SIG-M5 treated with dmso at 0.1 percent for 504 hours (cell line): ENCODE measurements at regions not wholly inside any gene's neighbourhood (a gene's known extent, or its start where the extent isn't known, plus 50 kb on each side); places are given as distances from the start of the nearest gene placed in this dataset.
"Not testable (repeated sequence)": the region's sequence is repeated elsewhere in the genome, so short reads cannot be mapped to it uniquely, and the experiment has no call there.

Experiments
- DNase-seq: peaks from one replicate; lab custom pipeline; 2025; ENCODE audit not compliant: unreplicated experiment; lab: John Stamatoyannopoulos, UW

GRCh38 chr1:112855152-112855828, 100.7 kb downstream of the SLC16A1 start:
- DNase-seq = no peak

- not testable (repeated sequence) for DNase-seq
These were observed 101.5 kb downstream of the SLC16A1 start for GRCh38 chr1:112854368-112854984.

- not testable (repeated sequence) for DNase-seq
These were observed 102.1 kb downstream of the SLC16A1 start for GRCh38 chr1:112853915-112854314.

- DNase-seq = no peak
These were observed 103.1 kb downstream of the SLC16A1 start for GRCh38 chr1:112852934-112853333.

GRCh38 chr1:112852276-112852675, 103.7 kb downstream of the SLC16A1 start:
- DNase-seq = no peak

GRCh38 chr1:112850034-112850757, 105.8 kb downstream of the SLC16A1 start:
- no peak for DNase-seq

DNA sequence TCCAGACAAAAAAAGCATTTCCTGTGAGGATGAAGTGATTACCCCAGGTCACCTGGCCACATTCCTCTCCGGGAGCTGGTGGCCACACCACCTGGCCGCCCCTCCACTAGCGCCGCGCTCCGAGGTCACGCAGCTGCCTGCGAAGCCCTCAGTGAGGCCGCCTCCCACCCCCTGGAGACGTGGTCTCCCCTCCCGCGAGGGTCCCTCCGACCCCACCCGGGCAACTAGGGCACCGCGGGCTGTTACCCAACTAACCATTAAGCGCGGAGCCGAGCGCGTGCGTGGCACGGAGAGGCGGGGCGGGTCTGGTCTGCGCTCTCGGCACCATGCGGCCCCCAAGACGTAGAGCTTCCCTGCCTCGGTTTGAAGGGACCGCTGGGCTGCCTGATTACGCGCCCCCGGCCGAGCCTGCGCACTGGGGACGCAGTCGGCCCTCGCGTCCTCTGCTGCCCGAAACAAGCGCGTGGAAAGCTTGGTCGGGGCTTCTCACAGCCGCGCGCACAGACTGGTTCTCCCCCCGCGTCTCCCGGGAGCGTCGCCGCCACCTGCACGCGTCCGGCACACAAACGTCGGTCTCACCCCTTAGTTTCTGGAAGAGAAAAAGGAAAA, 106.5 kb downstream of the SLC16A1 start:
- no peak for DNase-seq

GRCh38 chr1:112841825-112842224, 114.2 kb downstream of the SLC16A1 start:
- peak; percentile 88 for DNase-seq

DNA sequence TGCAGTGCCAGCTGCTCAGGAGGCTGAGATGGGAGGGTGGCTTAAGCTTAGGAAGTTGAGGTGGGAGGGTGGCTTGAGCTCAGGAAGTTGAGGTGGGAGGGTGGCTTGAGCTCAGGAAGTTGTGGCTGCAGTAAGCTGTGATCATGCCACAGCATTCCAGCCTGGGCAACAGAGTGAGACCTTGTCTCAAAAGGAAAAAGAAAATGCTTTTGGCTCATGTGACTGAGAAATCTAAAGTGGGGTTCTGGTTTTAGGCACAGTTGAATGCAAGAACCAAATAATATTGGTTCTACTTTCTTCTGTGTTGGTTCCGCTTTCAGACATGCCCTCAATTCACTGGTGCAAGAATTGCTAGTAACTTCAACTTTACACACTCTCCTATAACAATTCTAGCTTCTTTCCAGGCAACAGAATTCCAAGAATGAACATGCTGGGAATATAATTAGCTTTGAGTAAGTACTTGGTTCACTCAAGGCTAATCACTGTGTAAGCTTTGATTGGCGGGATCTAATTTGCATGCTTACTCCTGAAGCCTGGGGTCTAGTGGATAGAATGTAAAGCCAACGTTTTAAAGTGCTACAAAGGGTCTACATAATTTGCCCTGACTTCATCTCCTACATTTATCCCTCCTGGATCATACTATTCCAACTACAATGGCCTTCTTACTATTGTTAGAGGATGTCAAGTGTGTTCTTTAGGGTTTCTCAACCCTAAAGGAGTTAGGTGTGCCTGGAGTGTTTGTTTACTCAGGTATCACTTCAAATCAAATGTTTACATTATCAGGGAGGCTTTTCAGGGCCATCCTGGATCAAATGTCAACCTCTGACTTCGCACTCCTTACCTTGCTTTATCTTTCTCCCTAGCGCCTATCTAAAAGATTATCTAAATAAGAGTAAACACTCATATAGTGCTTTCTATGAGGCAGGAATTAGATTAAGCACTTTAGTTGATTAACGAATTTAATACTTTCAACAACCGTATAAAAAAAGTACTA, 115.1 kb downstream of the SLC16A1 start:
- DNase-seq = peak; percentile 35

GRCh38 chr1:112836642-112837041, 119.4 kb downstream of the SLC16A1 start:
- no peak for DNase-seq

DNA sequence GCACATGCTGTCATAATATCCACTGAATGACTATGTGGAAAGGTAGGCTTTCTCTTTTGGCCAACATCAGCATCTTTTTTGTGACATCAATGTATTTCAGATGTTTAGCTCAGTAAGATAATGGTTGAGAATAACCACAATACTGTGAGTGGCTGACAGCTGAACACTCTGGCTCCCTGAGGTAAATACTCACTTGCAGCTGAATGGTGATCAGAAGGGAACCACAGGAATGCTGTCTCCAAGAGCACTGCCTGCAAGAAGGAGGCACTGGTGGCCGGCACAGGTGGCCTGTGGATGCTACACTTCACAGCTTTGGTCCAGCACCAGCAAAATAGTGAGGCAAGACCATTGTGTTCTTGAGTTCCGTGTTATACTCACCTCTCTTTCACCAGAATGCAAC, 118.7 kb upstream of the PPM1J start:
- DNase-seq = no peak

DNA sequence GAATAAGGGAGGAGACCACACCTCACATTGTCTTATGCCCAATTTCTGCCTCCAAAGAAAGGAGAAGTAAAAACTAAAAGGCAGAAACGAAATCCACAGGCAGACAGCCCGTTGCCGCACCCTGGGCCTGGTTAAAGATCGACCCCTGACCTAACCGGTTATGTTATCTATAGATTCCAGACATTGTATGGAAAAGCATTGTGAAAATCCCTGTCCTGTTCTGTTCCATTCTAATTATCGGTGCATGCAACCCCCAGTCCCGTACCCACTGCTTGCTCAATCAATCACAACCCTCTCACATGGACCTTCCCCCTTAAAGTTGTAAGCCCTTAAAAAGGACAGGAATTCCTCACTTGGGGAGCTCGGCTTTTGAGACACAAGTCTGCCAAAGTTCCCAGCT, 117.1 kb upstream of the PPM1J start:
- not testable (repeated sequence) for DNase-seq

DNA sequence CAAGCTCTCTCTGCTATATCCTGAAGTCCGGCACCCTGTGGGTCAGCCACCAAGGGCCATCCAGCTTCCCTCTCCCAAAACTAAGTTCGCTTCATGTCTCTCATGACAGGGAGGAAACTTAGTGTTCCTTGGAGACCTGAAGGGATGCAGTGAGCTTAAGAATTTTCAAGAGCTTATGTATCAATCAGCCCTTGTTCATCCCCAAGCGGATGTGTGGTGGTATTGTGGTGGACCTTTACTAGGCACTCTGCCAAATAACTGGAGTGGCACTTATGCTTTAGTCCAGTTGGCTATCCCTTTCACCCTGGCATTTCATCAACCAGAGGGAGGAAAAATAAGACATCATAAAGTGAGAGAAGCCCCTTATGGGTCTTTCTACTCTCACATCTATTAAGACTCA, 114.6 kb upstream of the PPM1J start:
- DNase-seq = not testable (repeated sequence)

- DNase-seq = no peak
These were observed 113.6 kb upstream of the PPM1J start for GRCh38 chr1:112828716-112829115.

DNA sequence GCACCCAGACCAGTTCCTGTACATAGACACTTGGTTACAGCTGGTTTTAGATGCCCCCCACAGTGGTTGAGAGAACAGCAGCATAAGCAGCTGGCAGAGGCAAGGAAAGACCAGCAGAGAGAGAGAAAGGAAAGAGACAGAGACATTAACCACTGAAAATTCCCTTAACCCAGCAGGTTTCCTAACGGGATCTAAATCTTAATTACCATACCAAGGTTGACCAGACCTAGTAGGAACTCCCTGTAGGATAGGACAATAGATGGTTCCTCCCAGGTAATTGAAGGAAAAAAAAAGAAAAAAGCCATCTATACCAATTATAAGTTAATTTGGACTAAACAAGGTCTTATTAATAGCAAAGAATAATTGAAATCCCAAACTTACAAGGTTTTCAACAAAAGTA, 112.3 kb upstream of the PPM1J start:
- not testable (repeated sequence) for DNase-seq

- DNase-seq = no peak
These were observed 111.2 kb upstream of the PPM1J start for GRCh38 chr1:112826217-112826944.

DNA sequence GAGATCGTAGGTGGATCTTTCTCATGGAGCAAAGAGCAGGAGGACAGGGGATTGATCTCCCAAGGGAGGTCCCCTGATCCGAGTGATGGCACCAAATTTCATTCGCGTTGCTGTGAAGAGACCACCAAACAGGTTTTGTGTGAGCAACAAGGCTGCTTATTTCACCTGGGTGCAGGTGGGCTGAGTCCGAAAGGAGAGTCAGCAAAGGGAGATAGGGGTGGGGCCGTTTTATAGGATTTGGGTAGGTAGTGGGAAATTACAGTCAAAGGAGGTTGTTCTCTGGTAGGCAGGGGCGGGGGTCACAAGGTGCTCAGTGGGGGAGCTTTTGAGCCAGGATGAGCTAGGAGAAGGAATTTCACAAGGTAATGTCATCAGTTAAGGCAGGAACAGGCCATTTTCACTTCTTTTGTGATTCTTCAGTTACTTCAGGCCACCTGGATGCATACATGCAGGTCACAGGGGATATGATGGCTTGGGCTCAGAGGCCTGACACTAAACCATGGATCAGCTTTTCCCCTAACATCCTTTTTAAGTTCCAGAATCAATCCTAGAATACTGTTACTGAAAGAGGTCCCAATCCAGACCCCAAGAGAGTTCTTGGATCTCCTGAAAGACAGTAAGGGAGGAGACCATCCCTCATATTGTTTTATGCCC, 110.6 kb upstream of the PPM1J start:
- not testable (repeated sequence) for DNase-seq

- not testable (repeated sequence) for DNase-seq
These were observed 109.9 kb upstream of the PPM1J start for GRCh38 chr1:112825075-112825474.

DNA sequence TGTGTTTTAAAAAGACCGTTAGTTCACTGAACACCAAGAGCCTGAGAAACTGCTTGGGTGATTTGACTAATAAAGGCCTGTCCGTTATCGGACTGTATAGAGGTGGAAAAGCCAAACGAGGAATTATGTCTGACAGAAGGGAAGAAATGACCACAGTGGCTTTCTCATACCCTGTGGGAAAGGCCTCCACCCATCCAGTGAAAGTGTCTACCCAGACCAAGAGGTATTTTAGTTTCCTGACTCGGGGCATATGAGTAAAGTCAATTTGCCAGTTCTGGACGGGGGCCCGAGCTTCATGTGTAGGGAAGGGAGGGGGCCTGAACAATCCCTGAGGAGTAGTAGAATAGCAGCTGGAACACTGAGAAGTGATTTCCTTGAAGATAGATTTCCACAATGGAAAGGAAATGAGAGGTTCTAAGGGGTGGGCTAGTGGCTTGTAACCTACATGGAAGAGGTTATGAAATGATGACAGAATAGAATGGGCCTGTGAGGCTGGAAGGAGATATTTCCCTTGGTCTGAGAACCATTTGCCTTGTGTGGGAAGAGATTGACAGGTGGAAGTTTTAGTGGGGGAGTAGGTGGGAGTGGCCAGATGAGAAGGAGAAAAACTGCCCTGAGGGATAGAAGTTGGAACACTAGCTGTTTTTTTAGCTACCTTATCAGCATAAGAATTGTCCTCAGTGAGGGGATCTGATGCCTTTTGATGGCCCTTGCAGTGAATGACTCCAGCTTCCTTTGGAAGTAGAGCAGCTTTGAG, 106.4 kb upstream of the PPM1J start:
- DNase-seq = not testable (repeated sequence)
